GM19397 (cell line): ENCODE measurements at regions not wholly inside any gene's neighbourhood (a gene's known extent, or its start where the extent isn't known, plus 50 kb on each side); places are given as distances from the start of the nearest gene placed in this dataset.
A peak's percentile ranks its signal among the peaks of the same experiment; 100 is the strongest.

Source experiments
- ATAC-seq: cut with Tn5 transposase; IDR thresholded peaks from one replicate; pipeline ENCODE4 v1.9.1; 2021; ENCODE audit warnings: mild to moderate bottlenecking, moderate library complexity; ENCODE audit not compliant: unreplicated experiment

DNA sequence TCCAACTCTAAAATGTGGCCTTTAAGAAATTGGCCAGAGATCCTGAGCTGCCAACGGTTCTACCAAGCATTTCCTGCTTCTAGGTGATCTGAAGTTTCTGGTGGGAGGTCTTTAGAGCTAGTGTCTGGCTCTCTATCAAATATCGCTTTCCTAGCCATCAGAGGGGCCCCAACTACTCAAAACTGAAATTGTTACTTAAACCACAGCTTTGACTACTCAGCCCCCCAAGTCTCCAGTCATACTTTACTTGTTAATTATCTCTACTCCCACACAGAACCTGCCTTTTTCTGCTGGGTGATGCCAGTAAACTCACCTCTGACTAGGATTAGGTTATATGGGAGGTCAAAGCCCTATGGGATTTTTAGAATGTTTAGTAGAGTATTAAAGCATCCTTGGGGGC, 95.1 kb downstream of the FASLG start:
- no peak for ATAC-seq

DNA sequence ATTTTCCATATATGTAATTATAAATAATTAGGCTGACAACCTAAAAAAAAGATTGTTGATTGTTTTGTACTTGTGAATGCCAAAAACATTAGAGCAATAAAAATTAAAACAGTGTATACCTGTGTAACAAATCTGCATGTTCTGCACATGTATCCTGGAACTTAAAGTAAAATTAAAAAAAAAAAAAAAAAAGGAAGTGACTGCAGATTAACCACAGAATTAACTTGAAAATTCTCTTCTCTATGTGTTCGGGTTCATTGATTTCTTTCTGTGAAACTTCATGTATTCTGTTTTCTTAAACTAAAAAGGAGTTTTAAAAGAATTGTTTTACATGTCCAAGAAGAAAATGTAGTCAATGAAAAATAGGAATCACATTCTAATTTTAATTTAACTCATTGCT, 95.7 kb downstream of the FASLG start:
- ATAC-seq: no peak

DNA sequence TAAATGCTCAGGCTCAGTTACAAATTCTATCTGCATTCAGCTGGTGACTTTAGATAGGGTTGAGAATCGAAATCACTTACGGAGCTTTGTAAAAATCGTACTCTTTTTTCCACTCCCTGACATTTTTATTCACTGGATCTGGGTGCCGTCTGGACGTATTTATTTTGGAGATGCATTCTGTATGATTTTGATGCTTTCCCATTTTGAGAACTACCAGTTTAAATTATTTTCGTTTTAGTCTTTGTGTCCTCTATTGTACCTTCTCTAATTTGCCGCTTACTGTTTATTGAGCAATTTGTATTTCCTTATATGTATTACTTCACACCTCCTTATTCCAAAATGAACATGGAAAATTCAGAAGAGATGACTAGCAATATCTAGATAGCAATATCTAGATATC, 96.2 kb downstream of the FASLG start:
- no peak for ATAC-seq

DNA sequence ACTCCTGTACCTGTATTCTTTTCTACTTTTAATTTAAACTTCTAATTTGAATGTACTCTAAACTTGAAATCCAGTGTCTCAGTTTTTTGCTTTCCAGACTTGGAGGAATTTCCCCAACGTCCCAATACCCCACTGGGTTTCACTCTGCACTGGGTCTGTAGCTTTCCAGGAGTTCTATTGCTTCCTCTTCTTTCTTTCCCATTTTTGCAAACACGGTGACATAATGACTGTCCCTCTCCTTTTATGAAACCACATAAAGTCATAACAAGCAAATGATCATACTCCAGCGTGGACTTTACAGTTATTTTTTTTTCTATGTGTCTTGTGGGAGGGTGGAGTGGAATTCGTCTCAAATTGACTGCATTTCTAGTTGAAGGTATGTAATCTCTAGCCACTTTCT, 97.1 kb downstream of the FASLG start:
- ATAC-seq: no peak

DNA sequence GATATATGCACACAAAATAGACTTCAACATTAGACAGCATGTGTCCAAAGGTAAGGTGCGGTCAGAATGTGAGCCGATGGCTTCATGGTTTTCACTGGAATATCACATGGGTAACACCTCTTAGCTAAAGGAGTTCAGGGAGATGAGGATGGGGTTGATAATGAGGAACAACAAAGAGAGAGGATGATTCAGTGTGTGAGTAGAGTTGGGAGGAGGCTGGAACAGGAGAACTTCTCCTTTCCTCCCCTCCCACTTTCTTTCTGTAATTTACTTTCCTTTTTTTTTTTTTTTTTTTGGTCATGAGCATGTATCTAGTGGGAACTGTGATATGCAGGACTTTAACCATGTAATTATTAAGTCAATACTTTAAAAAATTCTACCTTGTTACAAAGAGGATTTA, 99.4 kb downstream of the FASLG start:
- no peak for ATAC-seq

DNA sequence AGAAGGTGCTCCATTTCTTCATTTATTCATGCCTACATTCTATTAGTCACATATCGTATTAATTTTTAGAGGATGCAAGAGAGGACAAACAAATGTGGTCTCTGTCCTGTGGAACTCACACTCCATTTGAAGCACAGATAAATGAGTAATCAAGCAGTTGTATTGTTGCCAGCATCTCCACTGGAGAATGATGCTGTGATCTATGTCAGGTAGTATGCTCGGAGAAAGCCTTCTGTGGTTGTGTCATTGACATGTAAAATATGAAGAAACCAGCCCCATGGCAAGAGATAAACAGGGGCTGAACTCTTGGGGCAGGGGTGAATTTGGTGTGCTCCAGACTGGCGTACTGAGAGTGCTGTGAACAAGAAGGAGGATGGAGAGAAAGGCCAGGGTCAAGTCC, 101.2 kb downstream of the FASLG start:
- ATAC-seq: no peak

DNA sequence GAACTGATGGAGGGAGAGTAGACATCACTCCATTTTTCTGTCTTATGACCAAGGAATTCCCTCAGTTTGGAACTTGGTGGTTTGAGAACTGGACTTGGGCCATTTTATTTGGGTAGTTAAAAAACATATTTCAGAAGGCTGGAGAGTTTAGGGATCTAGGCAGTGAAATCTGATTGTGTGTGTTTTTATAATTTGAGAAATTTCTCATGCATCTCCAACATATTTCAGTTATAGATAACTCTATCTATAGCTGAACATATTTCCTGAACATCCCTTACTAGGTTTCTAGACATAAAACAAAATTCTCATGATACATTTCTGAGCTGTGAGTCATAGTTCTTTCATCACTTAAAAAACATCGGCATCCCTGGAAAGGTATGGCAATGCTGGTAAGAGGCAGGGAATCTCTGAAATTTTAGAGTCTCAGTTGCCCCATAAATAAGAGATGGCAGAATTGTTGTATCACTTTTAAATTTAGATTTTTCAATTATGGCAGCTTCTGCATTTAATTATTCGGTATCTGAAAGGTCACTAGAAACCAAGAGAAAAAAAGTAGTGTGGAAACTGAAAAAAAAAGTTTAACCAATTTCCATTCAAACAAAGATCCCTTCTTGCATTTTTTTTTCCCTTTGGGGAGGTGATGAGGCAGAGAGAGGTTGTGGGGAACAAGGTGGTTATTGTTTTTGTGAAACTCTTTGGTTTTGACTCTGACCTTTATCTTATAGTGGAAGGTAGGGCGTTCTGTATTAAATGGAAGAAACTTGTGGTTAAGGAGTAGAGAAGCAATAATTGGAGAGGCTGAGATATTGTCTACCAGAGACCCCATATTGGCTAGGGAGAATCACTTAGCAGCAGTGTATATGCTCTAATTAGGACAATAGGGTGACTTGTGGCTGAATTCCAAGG, 102.9 kb downstream of the FASLG start:
- ATAC-seq: no peak

DNA sequence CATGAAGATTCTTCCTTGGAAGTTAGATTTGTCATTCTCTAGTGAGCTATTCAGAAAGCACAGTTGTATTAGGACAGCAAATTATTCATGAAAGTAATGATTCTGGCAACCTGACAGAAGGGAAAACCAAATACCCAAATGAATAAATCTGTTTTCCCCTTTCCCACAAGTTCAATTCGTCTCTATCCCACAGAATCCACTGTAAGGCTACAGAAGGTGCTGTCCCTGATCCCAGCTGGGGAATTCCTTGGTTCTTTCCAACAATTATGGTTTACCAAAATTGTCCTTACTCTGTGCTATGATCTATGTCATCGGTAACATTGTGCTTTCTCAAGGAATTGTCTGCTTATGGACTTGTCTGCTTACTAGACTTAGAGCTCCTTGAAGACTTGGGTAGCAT, 104.2 kb downstream of the FASLG start:
- no peak for ATAC-seq

DNA sequence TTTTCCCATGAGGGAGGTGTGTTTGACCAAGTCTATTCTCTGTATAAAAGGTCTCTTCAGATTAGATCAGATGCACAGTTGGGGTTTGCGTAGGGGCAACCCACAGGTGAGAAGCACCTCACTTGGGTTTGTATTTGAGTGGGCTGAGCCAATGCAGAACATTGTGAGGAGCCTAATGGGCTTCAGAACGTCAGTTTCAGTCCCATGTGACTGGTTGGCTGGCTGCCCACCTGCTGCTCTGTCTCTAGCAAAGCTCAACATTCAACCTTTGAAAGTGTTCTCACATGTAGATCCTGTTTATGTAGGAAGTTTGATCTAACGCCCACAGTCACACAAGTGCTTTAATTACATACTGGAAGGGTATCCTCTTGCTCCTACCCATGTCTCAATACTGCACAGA, 105.5 kb downstream of the FASLG start:
- no peak for ATAC-seq

DNA sequence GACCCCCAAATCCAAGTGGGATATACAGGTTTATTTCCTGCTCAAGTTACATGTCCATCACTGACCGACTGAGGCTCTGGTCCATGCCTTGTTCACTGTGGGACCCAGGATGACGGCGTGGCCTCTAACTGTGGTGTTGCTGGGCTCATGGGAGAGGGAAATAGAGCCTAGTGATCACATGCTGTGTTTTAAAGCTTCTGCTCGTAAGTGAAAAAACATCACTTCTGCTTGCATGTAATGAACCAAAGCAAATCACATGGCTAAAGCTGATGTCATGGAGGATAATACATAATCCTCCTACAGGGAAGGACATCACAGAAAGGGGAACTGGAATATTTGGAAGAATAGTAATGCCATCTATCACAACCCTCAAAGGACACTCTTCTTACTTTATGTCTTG, 107.6 kb downstream of the FASLG start:
- ATAC-seq: no peak

DNA sequence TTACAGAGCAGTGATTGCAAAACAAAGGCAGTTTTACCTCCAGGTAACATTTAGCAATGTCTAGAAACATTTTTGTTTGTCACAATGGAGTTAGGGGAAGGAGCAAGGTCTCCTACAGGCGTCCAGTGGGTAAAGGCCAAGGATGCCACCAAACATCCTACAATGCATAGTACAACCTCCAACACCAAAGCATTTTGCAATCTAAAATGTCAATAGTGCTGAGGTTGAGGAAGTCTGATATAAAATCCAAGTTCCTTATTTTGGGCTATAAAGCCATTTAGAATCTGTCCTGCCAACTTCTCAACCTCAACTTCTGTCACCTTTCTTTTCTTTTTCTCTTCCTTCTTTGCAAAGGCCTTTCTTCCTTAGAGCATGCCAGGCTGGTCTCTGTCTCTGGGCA, 111.2 kb downstream of the FASLG start:
- no peak for ATAC-seq

DNA sequence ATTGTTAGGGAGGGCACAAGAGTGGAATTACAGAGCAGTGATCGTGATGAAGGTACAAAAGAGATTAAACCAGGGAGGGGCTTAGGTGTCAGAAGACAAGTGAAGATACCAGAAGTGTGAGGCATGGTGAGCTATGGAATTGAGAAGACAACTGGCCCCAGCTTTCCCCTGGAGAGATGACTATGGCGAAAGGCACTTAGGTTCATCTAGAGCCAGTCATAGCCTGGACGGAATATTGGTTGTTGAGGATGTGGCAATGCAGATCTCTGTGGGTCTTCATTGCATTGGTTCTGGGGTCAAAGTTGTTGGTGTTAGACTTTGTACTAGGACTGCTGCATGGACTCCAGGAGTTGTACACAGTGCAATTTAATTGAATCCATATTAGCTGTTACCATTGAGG, 115.7 kb downstream of the FASLG start:
- no peak for ATAC-seq

DNA sequence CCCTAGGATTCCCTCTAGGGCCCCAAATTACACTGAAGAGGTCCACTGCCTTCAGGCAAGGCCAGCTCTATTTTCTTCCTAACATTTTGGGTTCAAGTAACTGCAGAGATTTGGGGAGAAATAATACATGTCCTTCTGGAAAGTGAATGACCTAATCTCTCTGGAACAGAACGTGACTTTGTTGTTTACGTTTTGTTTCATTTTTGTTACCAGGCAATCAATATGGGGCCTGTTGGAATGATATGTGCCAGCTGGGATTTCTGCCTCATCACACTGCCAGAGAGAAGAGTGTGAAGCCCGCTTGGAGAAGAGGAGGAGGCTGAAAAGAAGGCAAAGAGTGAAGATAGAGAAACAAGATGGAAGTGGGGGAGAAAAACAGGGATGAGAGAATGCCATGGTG, 116.7 kb downstream of the FASLG start:
- ATAC-seq: no peak

DNA sequence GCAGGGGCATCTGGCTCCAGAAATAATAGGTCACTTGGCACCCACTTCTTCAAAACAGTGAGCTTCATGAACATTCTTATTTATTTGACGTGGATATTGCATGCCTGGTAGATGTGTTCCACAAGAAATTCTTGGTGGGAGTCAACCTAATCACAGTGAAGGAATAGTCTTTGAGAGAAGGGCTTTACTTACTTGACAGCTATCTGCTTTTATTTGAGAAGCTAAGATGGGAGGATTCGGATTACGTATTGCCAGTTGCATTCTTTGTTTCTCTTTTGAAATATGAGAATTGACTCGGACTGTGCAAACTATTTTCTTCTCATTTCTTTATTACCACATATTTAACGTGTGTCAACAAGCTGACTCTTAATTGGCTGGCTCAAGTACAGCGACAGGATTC, 117.2 kb downstream of the FASLG start:
- ATAC-seq: no peak

DNA sequence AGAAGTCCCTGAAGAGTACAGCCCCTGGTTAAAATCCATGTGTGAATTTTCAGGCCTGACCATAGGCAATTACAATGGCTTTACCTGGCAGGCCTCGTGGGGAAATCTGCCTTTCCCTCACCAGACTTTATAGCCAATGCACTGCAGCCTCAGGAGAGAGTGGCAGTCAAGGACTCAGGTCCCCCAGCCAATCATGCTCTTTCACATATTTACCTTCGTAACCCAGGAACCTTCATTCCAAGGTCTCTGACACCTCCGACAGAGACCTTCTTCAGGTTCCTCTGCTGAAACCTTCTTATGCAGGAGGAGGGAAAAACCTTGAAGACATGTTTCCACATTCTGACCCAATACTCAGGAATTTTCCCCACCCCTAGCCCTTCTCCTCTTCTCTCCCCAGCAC, 118.9 kb downstream of the FASLG start:
- ATAC-seq: no peak

DNA sequence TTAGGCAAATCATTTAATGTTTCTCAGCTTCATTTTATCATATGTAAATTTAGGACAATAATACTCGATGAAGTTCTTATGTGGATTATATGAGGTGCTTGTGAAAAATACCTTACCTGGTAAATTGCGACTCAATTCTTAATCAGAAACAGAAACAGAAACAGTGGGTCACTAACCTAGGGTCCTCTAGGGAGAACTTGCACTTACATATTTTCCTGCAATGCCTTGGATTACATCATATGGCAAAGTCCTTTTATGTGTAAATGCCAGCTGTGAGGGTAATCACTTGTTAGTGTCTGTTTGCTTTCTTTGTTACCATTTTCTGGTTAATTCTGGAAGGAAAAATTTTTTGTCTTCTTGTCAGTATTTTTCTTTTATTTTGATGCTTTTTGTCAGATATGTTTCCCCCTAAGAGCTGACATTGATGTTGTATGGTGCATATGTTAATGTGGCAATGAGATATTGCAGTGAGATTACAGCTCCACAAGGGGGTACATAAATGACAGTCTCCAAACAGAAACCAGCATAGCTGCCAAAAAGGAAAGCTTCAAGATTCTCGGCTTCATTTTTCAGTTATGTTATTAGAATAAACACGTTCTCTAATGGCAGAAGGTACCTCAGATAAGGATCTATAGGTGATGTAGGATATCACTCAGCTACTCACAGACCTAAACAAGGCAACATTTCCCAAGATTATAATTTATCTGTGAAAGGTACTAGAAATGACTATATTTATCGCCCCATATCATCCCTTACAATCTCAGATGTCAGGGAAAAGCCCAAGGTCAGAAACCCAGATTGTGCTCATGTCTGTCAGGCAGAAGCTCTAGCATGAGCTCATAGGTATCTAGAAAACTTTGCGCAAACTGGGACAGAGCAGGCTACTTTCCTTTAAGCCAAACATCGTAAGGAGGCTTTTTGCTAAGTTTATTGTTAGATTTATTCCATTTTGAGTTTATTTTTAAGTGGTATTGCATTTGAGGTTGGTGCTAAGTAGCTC, 119.9 kb downstream of the FASLG start:
- ATAC-seq: peak; percentile 49

DNA sequence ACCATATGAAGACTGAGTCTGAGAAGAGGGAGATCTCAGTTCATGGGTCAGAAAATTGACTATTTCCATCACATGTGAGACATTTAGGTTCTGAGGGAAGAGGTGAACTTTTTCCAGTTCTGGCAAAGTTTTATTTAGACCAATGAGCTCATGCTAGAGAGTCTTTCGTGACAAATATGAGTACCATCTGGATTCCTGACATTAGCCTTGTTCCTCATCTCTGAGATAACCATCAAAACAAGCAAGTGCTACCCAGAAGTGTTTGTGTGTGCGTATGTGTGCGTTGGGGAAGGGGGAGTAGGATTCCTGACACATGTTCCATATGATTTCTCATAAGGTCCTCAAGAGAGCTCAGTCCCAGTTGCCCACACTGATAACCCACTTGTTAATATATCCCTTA, 120.6 kb downstream of the FASLG start:
- no peak for ATAC-seq

DNA sequence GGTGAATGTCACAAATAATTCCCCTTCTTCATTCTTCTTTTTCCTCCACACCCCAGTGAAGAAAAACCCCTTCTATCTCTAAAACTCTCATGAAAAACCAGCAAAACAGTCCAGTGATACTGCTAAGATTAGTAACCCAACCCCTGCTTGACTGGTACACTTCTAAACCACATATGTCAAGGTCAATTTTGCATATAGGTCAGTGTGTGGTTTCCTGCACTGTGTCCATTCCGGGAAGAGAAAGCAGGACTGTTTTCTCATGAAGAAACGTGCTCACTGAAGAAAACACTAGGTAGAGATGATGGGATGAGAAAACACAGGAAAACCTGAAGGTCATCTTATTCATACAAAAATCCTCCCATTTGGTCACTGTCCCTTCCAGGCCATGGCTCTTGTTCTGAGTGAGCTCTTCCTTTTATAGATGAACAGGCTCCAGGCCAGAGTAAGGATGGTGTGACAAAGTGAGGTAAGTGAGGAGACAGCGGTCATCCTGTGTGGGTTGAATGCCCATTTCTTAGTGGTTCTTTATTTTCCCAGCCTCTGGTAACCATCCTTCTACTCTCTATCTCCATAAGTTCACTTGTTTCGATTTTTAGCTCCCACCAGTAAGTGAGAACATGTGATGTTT, 122.7 kb downstream of the FASLG start:
- peak; percentile 82 for ATAC-seq

DNA sequence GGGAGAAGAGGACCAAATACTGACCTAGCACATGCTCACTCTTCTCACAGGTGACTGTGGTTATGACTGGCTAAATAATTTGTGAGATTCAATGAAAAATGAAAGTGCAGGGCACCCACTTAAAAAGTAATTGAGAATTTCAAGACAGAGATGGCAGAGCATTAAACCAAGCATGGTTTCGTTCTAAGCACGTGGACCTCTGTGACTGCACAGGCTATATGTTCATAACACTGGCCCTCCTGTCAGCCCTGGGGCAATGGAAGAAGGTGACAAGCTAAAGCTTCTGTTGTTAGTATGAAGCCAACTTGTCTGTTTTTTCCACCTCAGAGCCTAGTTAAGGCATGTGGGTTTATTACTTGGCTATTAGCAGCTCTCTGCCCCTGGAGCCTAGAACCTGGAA, 130.9 kb downstream of the FASLG start:
- no peak for ATAC-seq

DNA sequence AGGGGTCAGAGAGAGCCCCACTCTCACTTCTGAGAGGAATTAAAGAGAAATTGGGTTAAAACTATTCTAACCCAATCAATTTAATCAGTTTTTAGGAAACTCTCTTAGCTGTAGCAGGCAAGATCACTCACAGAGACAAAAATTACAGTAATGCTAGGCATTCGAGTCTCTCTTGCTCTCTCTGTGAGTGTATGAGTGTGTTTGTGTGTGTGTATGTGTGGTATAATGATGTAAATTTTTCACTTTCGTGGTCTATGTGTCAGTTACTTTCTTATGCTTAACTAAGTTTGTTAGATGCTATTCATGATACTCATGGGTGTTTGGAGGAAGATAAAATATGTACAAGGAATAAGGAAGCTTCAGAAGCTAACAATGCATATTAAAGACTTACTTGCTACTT, 131.3 kb downstream of the FASLG start:
- no peak for ATAC-seq

DNA sequence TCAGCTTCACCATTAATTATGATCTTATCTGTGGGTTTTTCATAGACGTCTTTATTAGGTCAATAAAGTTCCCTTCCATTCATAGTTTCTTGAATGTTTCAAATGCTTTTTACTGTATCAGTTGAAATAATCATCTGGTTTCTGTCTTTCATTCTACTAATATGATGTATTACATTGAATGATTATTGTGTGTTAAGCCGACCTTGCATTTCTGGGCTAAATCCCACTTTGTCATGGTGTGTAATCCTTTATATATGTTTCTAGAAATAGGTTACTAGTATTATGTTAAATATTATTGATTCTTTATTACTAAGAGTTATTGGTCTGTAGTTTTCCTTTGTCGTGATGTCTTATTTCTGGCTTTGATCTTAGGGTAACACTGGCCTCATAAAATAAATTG, 134.9 kb downstream of the FASLG start:
- ATAC-seq: no peak
